HG03565 (cell line): ENCODE measurements at regions not wholly inside any gene's neighbourhood (a gene's known extent, or its start where the extent isn't known, plus 50 kb on each side); places are given as distances from the start of the nearest gene placed in this dataset.

Experiments used
- ATAC-seq: cut with Tn5 transposase; IDR thresholded peaks from one replicate; pipeline ENCODE4 v1.9.1; 2021; ENCODE audit warnings: mild to moderate bottlenecking, moderate library complexity; ENCODE audit not compliant: unreplicated experiment

DNA sequence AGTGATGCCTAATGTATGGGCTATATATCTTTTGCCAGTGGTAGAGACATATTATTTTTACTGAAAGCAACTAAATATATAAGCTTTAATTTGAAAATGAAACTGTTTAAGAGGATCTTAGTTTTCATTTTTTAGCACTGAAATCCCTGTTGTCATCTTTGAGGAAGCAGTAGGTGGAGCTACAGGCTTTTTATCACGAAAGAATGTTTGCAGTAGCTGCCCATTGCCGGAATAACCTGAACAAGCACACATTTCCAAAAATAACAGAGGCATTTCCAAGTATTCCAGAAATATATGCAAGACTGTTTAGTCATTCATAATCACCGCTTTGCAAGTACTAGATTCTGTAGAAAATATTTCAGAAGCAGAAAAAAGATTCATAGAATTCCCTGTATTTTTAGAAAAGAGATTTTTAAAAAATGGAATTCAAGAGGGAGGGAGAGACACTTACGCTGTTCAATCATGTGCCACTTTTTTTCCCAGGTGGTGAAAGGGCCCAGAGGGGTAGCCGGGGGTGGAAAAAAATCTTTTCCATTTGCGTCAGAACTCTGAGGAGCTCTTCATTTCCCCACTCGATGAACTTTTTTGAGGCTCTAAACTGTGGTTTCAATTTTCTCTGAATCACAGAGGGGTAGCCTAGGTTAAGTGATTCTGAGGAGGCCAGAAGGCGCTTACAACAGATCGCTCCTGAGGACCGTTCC is 142.5 kb upstream of the FERMT1 start:
- no peak for ATAC-seq

- ATAC-seq = no peak
Observed at GRCh38 chr20:6253396-6253795, 130.6 kb upstream of the FERMT1 start.

DNA sequence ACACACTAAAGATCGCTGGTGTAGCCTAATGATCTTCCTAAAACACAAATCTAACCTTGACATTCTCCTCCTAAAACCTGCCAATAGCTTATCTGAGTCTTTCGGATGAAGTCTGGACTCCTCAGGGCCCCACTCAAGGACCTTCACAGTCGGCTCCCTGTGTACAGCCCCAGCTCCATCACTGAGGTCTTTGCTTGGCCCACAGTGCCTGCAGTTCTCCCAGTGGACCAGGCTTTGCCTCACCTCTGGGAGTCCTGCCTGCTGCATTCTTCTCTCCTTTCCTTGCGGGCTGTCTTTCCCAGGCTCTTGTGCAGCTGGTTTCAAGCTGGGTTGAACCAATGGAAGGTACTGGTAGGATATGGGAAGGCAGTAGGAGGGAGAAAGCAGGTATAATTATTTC is 122.6 kb upstream of the FERMT1 start:
- no peak for ATAC-seq

GRCh38 chr20:6241591-6241990 is 118.8 kb upstream of the FERMT1 start:
- no peak for ATAC-seq

GRCh38 chr20:6240059-6240458 is 117.2 kb upstream of the FERMT1 start:
- no peak for ATAC-seq

GRCh38 chr20:6238421-6238820 is 115.6 kb upstream of the FERMT1 start:
- no peak for ATAC-seq

GRCh38 chr20:6235510-6235909 is 112.7 kb upstream of the FERMT1 start:
- ATAC-seq = no peak

- no peak for ATAC-seq
Observed at GRCh38 chr20:6232436-6232835, 109.6 kb upstream of the FERMT1 start.

DNA sequence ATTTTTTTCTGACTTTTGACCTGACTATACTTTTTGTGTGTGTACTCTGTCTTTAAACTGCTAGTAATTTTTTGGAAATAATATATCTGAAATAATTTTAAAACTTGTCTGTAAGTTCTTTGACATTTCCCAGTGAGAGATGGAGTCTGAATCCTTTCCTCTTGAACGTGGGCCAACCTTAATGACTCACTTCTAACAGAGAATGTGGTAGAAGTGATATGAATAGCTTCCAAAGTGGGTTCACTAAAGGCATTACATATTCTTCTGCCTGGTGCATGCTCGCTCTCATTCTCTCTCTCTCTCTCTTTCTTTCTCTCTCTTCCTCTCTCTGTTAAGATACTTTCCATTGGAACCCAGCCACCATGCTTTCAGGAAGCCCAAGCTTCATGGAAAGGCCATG is 108.7 kb upstream of the FERMT1 start:
- no peak for ATAC-seq

DNA sequence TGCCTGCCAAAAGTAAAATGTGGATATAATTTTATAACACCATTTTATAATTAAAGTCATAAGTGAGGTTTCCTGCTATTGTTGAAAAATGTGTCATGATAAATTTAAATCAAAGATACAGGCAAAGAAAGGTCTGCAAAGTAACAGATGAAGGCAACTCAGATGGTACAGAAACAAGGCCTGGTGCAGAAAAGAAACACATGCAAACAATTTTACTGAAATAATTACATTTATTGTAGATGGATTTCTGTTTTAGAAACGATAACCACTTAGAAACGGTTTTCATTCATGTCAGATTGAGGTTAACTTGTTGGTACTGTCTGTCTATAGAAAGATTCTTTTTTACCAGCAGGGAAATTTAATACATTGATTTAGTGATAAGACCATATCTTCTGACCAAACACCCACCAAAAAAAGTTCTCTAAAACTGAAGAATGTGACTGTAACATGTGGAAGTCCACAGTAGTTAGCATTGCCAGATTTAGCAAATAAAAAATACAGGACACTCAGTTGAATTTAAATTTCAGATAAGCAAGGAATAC is 105.5 kb upstream of the FERMT1 start:
- ATAC-seq = no peak

- ATAC-seq = no peak
Observed at GRCh38 chr20:6213311-6213710, 90.5 kb upstream of the FERMT1 start.

DNA sequence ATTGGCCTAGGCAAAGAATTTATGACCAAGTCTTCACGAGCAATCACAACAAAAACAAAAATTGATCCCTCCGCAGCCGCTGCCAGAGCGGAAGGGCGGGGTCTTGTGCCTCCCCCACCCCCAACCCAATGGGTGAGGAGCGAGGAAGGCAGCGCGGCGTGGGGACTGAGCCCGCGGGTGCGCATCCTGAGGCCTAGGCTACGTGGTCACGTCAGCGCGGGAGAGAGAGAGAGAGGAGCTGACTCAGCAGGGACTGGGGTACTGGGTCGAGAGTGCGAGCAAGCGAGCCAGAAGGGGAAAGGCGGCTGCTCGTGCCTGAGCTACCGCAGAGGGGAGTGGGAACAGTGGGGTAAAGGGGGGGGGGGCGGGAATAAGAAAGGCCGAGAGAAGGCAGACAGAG is 90.1 kb upstream of the FERMT1 start:
- ATAC-seq = no peak

GRCh38 chr20:6209093-6209492 is 86.3 kb upstream of the FERMT1 start:
- no peak for ATAC-seq

GRCh38 chr20:6200092-6200491 is 77.3 kb upstream of the FERMT1 start:
- no peak for ATAC-seq

- ATAC-seq = no peak
Observed at GRCh38 chr20:6185268-6185667, 62.4 kb upstream of the FERMT1 start.

GRCh38 chr20:6184086-6184485 is 61.3 kb upstream of the FERMT1 start:
- no peak for ATAC-seq

DNA sequence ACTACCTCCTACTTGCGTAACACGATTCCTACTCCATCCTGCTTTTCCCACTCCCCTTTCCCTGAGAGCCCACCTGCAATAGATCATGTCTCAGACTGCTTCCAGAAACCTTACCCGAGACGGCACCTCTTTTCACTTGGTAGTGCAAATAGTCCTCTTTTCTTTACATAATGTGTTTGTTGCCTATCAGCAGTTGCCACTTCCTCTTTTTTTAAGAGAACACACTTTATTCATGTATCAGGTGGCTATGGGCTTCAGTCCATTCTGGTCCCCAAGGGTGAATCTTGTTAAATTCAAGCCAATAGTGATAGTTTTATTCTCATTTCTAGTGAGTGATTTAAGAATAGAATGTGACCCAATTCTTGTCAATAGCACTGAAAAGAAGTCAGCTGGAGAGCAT is 57.7 kb upstream of the FERMT1 start:
- no peak for ATAC-seq

- no peak for ATAC-seq
Observed at GRCh38 chr20:6178537-6178936, 55.7 kb upstream of the FERMT1 start.

DNA sequence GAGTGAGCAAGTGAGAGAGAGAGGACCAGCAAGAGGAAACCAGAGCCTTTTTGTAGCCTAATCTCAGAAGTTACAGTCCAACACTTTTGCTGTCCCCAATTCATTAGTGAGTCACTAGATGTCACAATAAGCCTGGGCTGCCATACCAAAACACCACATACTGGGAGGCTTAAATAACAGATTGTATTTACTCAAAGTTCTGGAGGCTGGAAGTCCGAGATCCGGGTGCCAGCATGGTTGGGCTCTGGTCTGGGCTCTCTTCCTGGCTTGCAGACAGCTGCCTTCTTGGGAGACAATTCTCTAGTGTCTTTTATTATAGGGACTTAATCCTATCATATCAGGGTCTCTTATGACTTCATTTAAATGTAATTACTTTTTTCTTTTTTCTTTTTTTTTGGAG is 50.7 kb upstream of the FERMT1 start:
- no peak for ATAC-seq
